Spleen (tissue), 11 donors: ENCODE measurements at regions not wholly inside any gene's neighbourhood (a gene's known extent, or its start where the extent isn't known, plus 50 kb on each side); places are given as distances from the start of the nearest gene placed in this dataset.

ENCODE experiments used
- DNase-seq: peaks from one replicate; pipeline ENCODE4 v3.0.0-alpha.2; 2020
- H3K27ac ChIP-seq, 8 donors: fragments of 200-600 bp; sonication (generic) in 7 of 8; 1 replicate in 4 of 8; 2 replicates in 4 of 8; pipeline versions ENCODE4 v1.5.0 to v1.8.0; 2016 to 2021; ENCODE audit warnings: inconsistent platforms in 4 of 8, mild to moderate bottlenecking in 4 of 8, moderate library complexity in 1 of 8
- H3K27me3 ChIP-seq, 7 donors: fragments of 200-600 bp; sonication (generic) in 6 of 7; replicated peaks in 1 of 7; 1 replicate in 4 of 7; 2 replicates in 3 of 7; pipeline versions ENCODE4 v1.5.0 to v1.8.0; 2016 to 2021; ENCODE audit warnings: inconsistent platforms in 3 of 7, mild to moderate bottlenecking in 1 of 7
- H3K36me3 ChIP-seq, 6 donors: fragments of 200-600 bp; sonication (generic) in 5 of 6; 1 replicate in 4 of 6; 2 replicates in 2 of 6; pipeline versions ENCODE4 v1.5.0 to v1.8.0; 2016 to 2021; ENCODE audit warnings: inconsistent platforms in 2 of 6
- H3K4me1 ChIP-seq, 6 donors: fragments of 200-600 bp; sonication (generic) in 5 of 6; 1 replicate in 3 of 6; 2 replicates in 3 of 6; pipeline versions ENCODE4 v1.5.0 to v1.8.0; 2016 to 2021; ENCODE audit warnings: inconsistent platforms in 3 of 6
- H3K4me3 ChIP-seq, 8 donors: fragments of 200-600 bp; sonication (generic) in 7 of 8; 1 replicate in 4 of 8; 2 replicates in 4 of 8; pipeline versions ENCODE4 v1.5.0 to v1.8.0; 2016 to 2021; ENCODE audit warnings: inconsistent platforms in 4 of 8, mild to moderate bottlenecking in 4 of 8, moderate library complexity in 2 of 8
- H3K9me3 ChIP-seq, 8 donors: fragments of 200-600 bp; sonication (generic) in 7 of 8; 1 replicate in 4 of 8; 2 replicates in 4 of 8; pipeline versions ENCODE4 v1.5.0 to v1.8.0; 2016 to 2021; ENCODE audit warnings: inconsistent platforms in 4 of 8
- POLR2A ChIP-seq, 3 donors: fragments of 450-650 bp; IDR thresholded peaks; one replicate each; pipeline ENCODE4 v1.5.1; 2017; ENCODE audit warnings: antibody characterized with exemption in 3 of 3, mild to moderate bottlenecking in 1 of 3
- POLR2AphosphoS5 ChIP-seq, 3 donors: sonication (generic); formaldehyde crosslinking; IDR thresholded peaks; one replicate each; pipeline ENCODE4 v1.5.1; 2017; ENCODE audit warnings: antibody characterized with exemption in 3 of 3
- WGBS, 5 donors: extraction: QIAGEN DNeasy Blood & Tissue Kit in 3 of 5; methylation state at CpG; one replicate each; pipeline versions ENCODE4 v1.1.5 to v1.1.7; 2013 to 2018; 5-methylcytosine and 5-hydroxymethylcytosine counted together
- intact Hi-C: fragments of 100-400 bp; cut with DNase I; formaldehyde crosslinking; loops from one replicate; pipeline ENCODE4 v1.15.0; 2023; ENCODE audit warnings: low total_unique reads
- TF ChIP-seq, protein P1 (sequence below), 11 experiments: fragments of 200-600 bp in 7 of 11; fragments of 450-650 bp in 4 of 11; sonication (generic) in 4 of 11; IDR thresholded peaks in 8 of 11; conservative IDR thresholded peaks in 3 of 11; 1 replicate in 7 of 11; 2 replicates in 4 of 11; pipeline versions ENCODE4 v1.4.0 to v1.8.0; 2016 to 2021; ENCODE audit warnings: antibody characterized with exemption in 11 of 11, inconsistent platforms in 4 of 11, mild to moderate bottlenecking in 1 of 11
- donor health status: healthy with polysubstance abuse.
- donor health status: DM: no; HTN: no; CAD: no; lungs with moderate emphysema.
- donor health status: DM: no; HTN: no; CAD: no.
- donor health status: Bipolar disorder and iron deficiency.
- donor health status: healthy.
- donor health status: DM: no; HTN: no; CAD: no.
- donor health status: DM: yes; HTN: yes; CAD: no.

DNA sequence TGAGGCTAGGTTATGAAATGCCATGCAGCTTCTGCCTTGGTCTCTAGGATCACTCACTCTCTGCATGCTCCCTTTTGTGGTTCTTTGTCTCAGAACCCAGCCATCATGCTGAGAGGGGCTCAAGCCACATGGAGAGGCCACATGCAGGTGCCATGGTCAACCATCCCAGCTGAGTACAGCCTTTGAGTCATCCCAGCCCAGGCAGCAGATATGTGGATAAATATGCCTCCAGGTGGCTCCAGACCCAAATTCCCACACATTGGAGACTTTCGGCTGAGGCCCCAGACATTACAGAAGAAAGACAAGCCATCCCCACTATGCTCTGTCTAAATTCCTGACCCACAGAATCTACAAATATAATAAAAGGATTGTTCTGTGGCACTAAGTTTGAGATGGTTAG lies 102.0 kb downstream of the LHX9 start:
- Histone ChIP-seq H3K4me1 (no peaks in the 10 kb centered on the region), H3K27ac (no peak overlapping the region), H3K9me3 (no peaks in the 10 kb centered on the region), H3K36me3 (no peaks in the 10 kb centered on the region), H3K27me3 (no peaks in the 10 kb centered on the region), H3K4me3 (no peak overlapping the region)
- WGBS, 5 donors: 91 to 100% (median 95%) methylated on average over 1 of the region's 1 CpG
- TF ChIP-seq POLR2A (IDR thresholded peaks at IDR 0.05) (no peak), POLR2AphosphoS5 (IDR thresholded peaks at IDR 0.05) (no peak)
- TF ChIP-seq, protein P1, sequence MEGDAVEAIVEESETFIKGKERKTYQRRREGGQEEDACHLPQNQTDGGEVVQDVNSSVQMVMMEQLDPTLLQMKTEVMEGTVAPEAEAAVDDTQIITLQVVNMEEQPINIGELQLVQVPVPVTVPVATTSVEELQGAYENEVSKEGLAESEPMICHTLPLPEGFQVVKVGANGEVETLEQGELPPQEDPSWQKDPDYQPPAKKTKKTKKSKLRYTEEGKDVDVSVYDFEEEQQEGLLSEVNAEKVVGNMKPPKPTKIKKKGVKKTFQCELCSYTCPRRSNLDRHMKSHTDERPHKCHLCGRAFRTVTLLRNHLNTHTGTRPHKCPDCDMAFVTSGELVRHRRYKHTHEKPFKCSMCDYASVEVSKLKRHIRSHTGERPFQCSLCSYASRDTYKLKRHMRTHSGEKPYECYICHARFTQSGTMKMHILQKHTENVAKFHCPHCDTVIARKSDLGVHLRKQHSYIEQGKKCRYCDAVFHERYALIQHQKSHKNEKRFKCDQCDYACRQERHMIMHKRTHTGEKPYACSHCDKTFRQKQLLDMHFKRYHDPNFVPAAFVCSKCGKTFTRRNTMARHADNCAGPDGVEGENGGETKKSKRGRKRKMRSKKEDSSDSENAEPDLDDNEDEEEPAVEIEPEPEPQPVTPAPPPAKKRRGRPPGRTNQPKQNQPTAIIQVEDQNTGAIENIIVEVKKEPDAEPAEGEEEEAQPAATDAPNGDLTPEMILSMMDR (IDR thresholded peaks at IDR 0.05 in 8 of 11, conservative IDR thresholded peaks at IDR 0.05 in 3 of 11): no peak
- DNase-seq: no peak
- intact Hi-C loops: no loop called here

DNA sequence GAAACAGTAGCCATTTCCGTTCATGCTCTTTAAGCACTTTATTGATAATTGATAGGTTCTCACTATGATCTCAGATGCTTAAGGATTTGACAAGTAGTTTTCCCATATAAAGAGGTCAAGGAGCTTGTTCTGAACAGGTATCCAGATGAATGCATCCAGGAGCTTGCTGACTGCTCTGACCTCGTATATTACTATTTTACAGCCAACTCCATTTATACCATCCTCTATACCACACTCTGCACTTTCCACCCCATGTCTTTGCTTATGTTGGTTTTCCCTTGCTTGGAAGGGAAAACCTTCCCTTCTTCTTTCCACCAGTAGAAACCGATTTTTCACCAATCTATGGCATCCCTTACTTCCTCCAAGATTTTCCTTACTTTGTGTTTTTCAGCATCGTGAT lies 107.2 kb downstream of the LHX9 start:
- Histone ChIP-seq H3K36me3 (no peaks in the 10 kb centered on the region), H3K27me3 (no peaks in the 10 kb centered on the region), H3K4me1 (no peaks in the 10 kb centered on the region), H3K4me3 (no peak overlapping the region), H3K9me3 (no peaks in the 10 kb centered on the region), H3K27ac (no peak overlapping the region)
- no peak for DNase-seq
- 73 to 89% (median 83%) methylated on average over 4 of the region's 4 CpGs for WGBS, 5 donors
- intact Hi-C loops: no loop called here
- TF ChIP-seq POLR2A (IDR thresholded peaks at IDR 0.05): no peak
- TF ChIP-seq POLR2AphosphoS5 (IDR thresholded peaks at IDR 0.05): no peak
- TF ChIP-seq, protein P1 (IDR thresholded peaks at IDR 0.05 in 8 of 11, conservative IDR thresholded peaks at IDR 0.05 in 3 of 11): no peak

DNA sequence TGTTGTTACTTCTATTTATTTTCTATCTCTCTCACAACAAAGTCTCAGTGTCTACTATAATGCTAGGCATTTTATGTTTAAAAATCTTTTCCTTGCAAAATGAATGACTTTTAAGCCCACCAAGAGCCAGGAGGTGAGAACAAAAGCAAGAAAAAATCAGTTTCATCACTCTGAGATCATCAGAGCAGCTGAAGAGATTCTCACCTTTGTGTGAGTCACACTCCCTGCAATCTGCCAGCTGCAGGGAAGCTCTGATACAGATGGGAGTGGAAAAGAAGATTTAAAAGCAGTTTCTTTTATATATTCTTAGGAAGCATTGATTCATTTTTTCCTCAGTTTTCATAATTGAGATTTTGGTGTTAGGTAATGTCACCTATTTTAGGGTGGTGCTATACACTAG lies 107.6 kb downstream of the LHX9 start:
- no peaks in the 10 kb centered on the region for H3K27me3 ChIP-seq
- intact Hi-C loops: no loop called here

GRCh38 chr1:198030682-198031081 lies 113.5 kb downstream of the LHX9 start:
- Histone ChIP-seq H3K4me1 (no peaks in the 10 kb centered on the region), H3K27ac (no peak overlapping the region), H3K27me3 (peaks cover 0 to 4% (median 0%) of the 10 kb centered on the region in 7 donors), H3K4me3 (no peak overlapping the region), H3K36me3 (no peaks in the 10 kb centered on the region), H3K9me3 (no peaks in the 10 kb centered on the region)
- intact Hi-C loops: no loop called here
- 60 to 86% (median 71%) methylated on average over 2 of the region's 2 CpGs for WGBS, 5 donors
- TF ChIP-seq, protein P1 (IDR thresholded peaks at IDR 0.05 in 8 of 11, conservative IDR thresholded peaks at IDR 0.05 in 3 of 11): no peak
- TF ChIP-seq POLR2A (IDR thresholded peaks at IDR 0.05): no peak
- no peak for TF ChIP-seq POLR2AphosphoS5 (IDR thresholded peaks at IDR 0.05)
- DNase-seq: no peak

More for the DNA sequence above, 107.6 kb downstream of the LHX9 start:
- no peaks in the 10 kb centered on the region for H3K4me1 ChIP-seq
- H3K27ac ChIP-seq: no peak overlapping the region
- TF ChIP-seq, protein P1 (IDR thresholded peaks at IDR 0.05 in 8 of 11, conservative IDR thresholded peaks at IDR 0.05 in 3 of 11): no peak
- TF ChIP-seq POLR2AphosphoS5 (IDR thresholded peaks at IDR 0.05) (no peak), POLR2A (IDR thresholded peaks at IDR 0.05) (no peak)
- no peak overlapping the region for H3K4me3 ChIP-seq
- no peak for DNase-seq
- H3K9me3 ChIP-seq: no peaks in the 10 kb centered on the region
- H3K36me3 ChIP-seq: no peaks in the 10 kb centered on the region
